SH-SY5Y (cell line): ENCODE measurements at regions not wholly inside any gene's neighbourhood (a gene's known extent, or its start where the extent isn't known, plus 50 kb on each side); places are given as distances from the start of the nearest gene placed in this dataset.

Experiments used
- GATA2 ChIP-seq: IDR thresholded peaks from 2 replicates; pipeline ENCODE4 v1.6.1; 2011; ENCODE audit warnings: mild to moderate bottlenecking, low read depth, low read length
- GATA3 ChIP-seq: IDR thresholded peaks from 2 replicates; pipeline ENCODE4 v1.6.1; 2011; ENCODE audit warnings: low read depth, mild to moderate bottlenecking, low read length, moderate library complexity

DNA sequence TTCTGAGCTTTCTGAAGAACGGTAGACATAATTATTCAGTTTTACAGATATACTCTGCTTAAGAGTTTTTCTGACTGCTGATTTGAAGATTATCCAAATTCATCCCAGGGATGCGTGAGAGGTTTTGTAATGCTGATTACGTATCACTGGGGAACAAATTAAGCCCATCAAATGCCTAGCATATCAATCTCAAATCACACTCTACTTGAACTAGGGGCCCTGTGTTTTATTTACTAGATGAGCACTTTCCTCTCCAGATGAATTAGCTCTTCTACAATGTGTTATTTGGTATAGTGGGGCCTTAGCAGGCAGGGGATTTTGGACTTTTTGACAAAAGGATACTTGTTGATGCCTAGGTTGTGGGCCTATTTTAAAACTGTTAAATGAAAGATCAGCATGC lies 177.9 kb downstream of the JRKL start:
- TF ChIP-seq GATA3 (no peak), GATA2 (no peak)
